Gastrocnemius medialis (tissue), 4 donors: ENCODE measurements at regions not wholly inside any gene's neighbourhood (a gene's known extent, or its start where the extent isn't known, plus 50 kb on each side); places are given as distances from the start of the nearest gene placed in this dataset.

Experiments used
- ATAC-seq, 2 donors: fragments of 150-250 bp; one replicate each; pipeline ENCODE4 v1.9.1; 2016
- DNase-seq, 2 donors: peaks; one replicate each; pipeline ENCODE4 v3.0.0-alpha.2; 2019
- H3K27ac ChIP-seq, 4 donors: fragments of 200-600 bp; sonication (generic); 1 replicate in 1 of 4; 2 replicates in 3 of 4; pipeline ENCODE4 v1.5.1; 2016 to 2018; ENCODE audit warnings: mild to moderate bottlenecking in 2 of 4, moderate library complexity in 1 of 4
- H3K27me3 ChIP-seq, 3 donors: fragments of 200-600 bp; sonication (generic) in 2 of 3; 1 replicate in 1 of 3; 2 replicates in 2 of 3; pipeline versions ENCODE4 v1.5.1 to v1.6.0; 2016 to 2019; ENCODE audit warnings: mild to moderate bottlenecking in 1 of 3, moderate library complexity in 1 of 3
- H3K36me3 ChIP-seq, 2 donors: fragments of 200-600 bp; sonication (generic) in 1 of 2; one replicate each; pipeline ENCODE4 v1.5.1; 2017 to 2018
- H3K4me1 ChIP-seq, 2 donors: fragments of 200-600 bp; sonication (generic) in 1 of 2; one replicate each; pipeline ENCODE4 v1.5.1; 2016 to 2017; ENCODE audit warnings: mild to moderate bottlenecking in 2 of 2
- H3K4me3 ChIP-seq, 4 donors: fragments of 200-600 bp; sonication (generic) in 3 of 4; 1 replicate in 1 of 4; 2 replicates in 3 of 4; pipeline ENCODE4 v1.5.1; 2016 to 2019; ENCODE audit warnings: mild to moderate bottlenecking in 2 of 4
- H3K9me3 ChIP-seq, 3 donors: fragments of 200-600 bp; sonication (generic) in 2 of 3; 1 replicate in 1 of 3; 2 replicates in 2 of 3; pipeline ENCODE4 v1.5.1; 2016 to 2019
- CTCF ChIP-seq, 5 experiments: fragments of 450-650 bp in 3 of 5; fragments of 200-600 bp in 2 of 5; sonication (generic) in 2 of 5; IDR thresholded peaks in 4 of 5; conservative IDR thresholded peaks in 1 of 5; 1 replicate in 4 of 5; 2 replicates in 1 of 5; pipeline ENCODE4 v1.5.1; 2016 to 2019; ENCODE audit warnings: antibody characterized with exemption in 5 of 5, mild to moderate bottlenecking in 3 of 5, moderate library complexity in 3 of 5
- POLR2A ChIP-seq, 2 donors: fragments of 450-650 bp; IDR thresholded peaks; one replicate each; pipeline ENCODE4 v1.6.1; 2017; ENCODE audit warnings: antibody characterized with exemption in 2 of 2, mild to moderate bottlenecking in 2 of 2, moderate library complexity in 2 of 2
- in situ Hi-C, 4 donors: fragments of 200-750 bp; cut with MboI; loops; one replicate each; pipeline versions ENCODE4 v1.15.0 to v1.8.0; 2017; ENCODE audit warnings: low sequenced_read_pairs in 4 of 4
- intact Hi-C: fragments of 100-400 bp; cut with DNase I; formaldehyde crosslinking; loops from one replicate; pipeline ENCODE4 v1.15.1; 2023; ENCODE audit warnings: low total_unique reads

DNA sequence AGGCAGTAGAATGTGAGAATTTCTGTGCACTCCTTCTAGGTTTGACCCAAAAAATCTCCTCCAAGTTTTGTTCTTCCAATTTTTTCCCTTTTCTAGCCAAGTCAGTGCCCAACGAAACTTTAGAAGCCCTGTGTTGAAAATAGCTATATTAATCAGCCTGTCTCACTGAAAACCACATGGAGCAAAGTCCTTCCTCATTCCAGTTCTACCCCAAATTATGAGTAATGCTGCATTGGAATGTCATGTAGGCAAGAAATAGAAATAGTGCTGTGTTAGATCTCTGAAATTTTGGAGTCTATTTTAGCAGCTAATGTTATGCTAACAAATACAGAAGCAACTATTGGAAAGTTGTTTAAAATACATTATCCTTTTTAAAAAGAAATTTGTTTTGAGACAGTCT is 725.5 kb downstream of the TBC1D32 start:
- no peaks in the 10 kb centered on the region for H3K9me3 ChIP-seq
- TF ChIP-seq CTCF (IDR thresholded peaks at IDR 0.05 in 4 of 5, conservative IDR thresholded peaks at IDR 0.05 in 1 of 5) (no peak), POLR2A (IDR thresholded peaks at IDR 0.05) (no peak)
- no peaks in the 10 kb centered on the region for H3K4me1 ChIP-seq
- no peaks in the 10 kb centered on the region for H3K27me3 ChIP-seq
- DNase-seq: no peak
- no peaks in the 10 kb centered on the region for H3K36me3 ChIP-seq
- no peak overlapping the region for H3K27ac ChIP-seq
- in situ Hi-C loops (no loop called here), intact Hi-C loops (no loop called here)
- no peak overlapping the region for H3K4me3 ChIP-seq
- no peak for ATAC-seq

GRCh38 chr6:120606743-120607142 is 727.5 kb downstream of the TBC1D32 start:
- H3K4me1 ChIP-seq: no peaks in the 10 kb centered on the region
- no peaks in the 10 kb centered on the region for H3K27me3 ChIP-seq
- ATAC-seq (no peak), DNase-seq (no peak)
- TF ChIP-seq POLR2A (IDR thresholded peaks at IDR 0.05) (no peak), CTCF (IDR thresholded peaks at IDR 0.05 in 4 of 5, conservative IDR thresholded peaks at IDR 0.05 in 1 of 5) (no peak)
- no peak overlapping the region for H3K4me3 ChIP-seq
- intact Hi-C loops (no loop called here), in situ Hi-C loops (no loop called here)
- no peaks in the 10 kb centered on the region for H3K9me3 ChIP-seq
- H3K36me3 ChIP-seq: no peaks in the 10 kb centered on the region
- no peak overlapping the region for H3K27ac ChIP-seq

DNA sequence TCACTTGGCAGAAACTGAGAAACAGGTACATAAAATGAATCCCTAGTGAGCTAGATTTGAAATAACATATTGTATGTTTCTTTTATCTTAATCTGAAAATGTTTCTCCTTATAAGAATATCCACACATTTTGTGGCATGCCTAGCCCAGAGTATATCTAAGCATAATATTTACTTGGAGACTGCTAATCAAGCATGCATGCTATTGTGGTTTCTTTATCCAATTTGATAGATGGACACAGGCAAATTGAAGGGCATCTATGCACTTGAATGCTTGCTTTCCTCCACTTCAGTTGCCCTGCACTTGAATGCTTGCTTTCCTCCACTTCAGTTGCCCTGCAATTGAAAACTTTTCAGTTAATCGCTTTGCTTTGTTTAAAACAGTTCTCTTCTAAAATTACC is 729.8 kb downstream of the TBC1D32 start:
- Histone ChIP-seq H3K27me3 (no peaks in the 10 kb centered on the region), H3K4me1 (no peaks in the 10 kb centered on the region), H3K4me3 (no peak overlapping the region), H3K27ac (no peak overlapping the region), H3K9me3 (no peaks in the 10 kb centered on the region), H3K36me3 (no peaks in the 10 kb centered on the region)
- in situ Hi-C loops (no loop called here), intact Hi-C loops (no loop called here)
- no peak for TF ChIP-seq POLR2A (IDR thresholded peaks at IDR 0.05)
- TF ChIP-seq CTCF (IDR thresholded peaks at IDR 0.05 in 4 of 5, conservative IDR thresholded peaks at IDR 0.05 in 1 of 5): no peak
- ATAC-seq (no peak), DNase-seq (no peak)

DNA sequence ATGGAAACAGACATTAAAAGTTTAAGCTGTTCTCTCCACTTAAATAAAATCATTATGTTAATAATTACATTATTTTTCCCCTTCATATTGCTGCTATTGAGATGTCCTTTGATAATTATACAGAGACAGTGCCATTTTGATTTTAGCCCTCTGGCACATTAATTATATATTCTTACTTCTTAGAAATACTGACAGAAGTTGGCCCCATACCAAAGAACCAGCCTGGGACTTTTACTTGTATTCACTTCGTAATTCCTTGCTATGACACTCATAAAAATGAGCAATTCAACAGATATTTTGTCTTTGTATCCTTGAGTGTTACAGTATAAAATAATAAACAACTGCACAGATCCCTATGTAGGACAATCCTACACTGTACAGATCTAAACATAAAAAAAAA is 743.7 kb downstream of the TBC1D32 start:
- H3K27me3 ChIP-seq: no peaks in the 10 kb centered on the region
- DNase-seq (no peak), ATAC-seq (no peak)
- no peak overlapping the region for H3K4me3 ChIP-seq
- no peaks in the 10 kb centered on the region for H3K9me3 ChIP-seq
- intact Hi-C loops: no loop called here
- no peak overlapping the region for H3K27ac ChIP-seq
- in situ Hi-C loops: no loop called here
- H3K36me3 ChIP-seq: no peaks in the 10 kb centered on the region
- TF ChIP-seq CTCF (IDR thresholded peaks at IDR 0.05 in 4 of 5, conservative IDR thresholded peaks at IDR 0.05 in 1 of 5) (no peak), POLR2A (IDR thresholded peaks at IDR 0.05) (no peak)
- H3K4me1 ChIP-seq: no peaks in the 10 kb centered on the region

DNA sequence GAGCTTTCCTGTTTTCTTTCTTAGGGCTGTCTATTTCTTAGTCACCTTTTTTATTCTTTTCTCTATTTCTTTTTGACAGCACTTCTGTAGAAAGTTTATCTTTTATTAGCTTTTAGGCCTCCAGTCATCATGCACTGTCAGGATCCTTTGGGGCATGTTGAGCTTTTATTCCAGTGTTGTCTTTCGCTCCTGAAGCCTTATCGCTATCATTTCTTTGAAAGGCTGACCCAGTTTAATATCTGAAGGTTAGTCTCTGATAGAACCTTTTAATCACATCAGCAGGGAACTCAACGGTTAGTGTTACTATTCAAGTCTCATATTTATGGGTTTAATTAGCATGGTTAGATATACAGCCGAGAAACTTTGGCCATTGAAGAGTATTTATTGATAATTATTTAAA is 745.9 kb downstream of the TBC1D32 start:
- no peak overlapping the region for H3K27ac ChIP-seq
- H3K4me3 ChIP-seq: no peak overlapping the region
- in situ Hi-C loops (no loop called here), intact Hi-C loops (no loop called here)
- TF ChIP-seq POLR2A (IDR thresholded peaks at IDR 0.05) (no peak), CTCF (IDR thresholded peaks at IDR 0.05 in 4 of 5, conservative IDR thresholded peaks at IDR 0.05 in 1 of 5) (no peak)
- ATAC-seq (no peak), DNase-seq (no peak)
- no peaks in the 10 kb centered on the region for H3K9me3 ChIP-seq
- no peaks in the 10 kb centered on the region for H3K36me3 ChIP-seq
- H3K27me3 ChIP-seq: no peaks in the 10 kb centered on the region
- H3K4me1 ChIP-seq: no peaks in the 10 kb centered on the region
